ENCODE measurements at regions not wholly inside any gene's neighbourhood (a gene's known extent, or its start where the extent isn't known, plus 50 kb on each side); places are given as distances from the start of the nearest gene placed in this dataset.

GRCh38 chr2:228653884-228654283 is 472.4 kb upstream of the SPHKAP start:
- CTCF ChIA-PET: no interaction called here
- H2AFZ ChIP-seq (ENCODE audit: low read depth, low read length): no peak overlapping the region
- no peaks in the 10 kb centered on the region for H3K4me1 ChIP-seq (ENCODE audit: control insufficient read depth, extremely low read depth, insufficient read depth, low read length)

More at GRCh38 chr2:228653884-228654283, 472.4 kb upstream of the SPHKAP start:
- intact Hi-C loops (cut with micrococcal nuclease) (no loop called here), dilution Hi-C loops (cut with MboI; ENCODE audit: extremely low pct_ligation_motif_present, low sequenced_read_pairs) (no loop called here)
- H3K27me3 ChIP-seq (ENCODE audit: control insufficient read depth in 2 of 2, insufficient read depth in 2 of 2, low read length in 2 of 2): no peaks in the 10 kb centered on the region
- no peaks in the 10 kb centered on the region for H3K79me2 ChIP-seq (ENCODE audit: control insufficient read depth, insufficient read depth, low read length)
- no peaks in the 10 kb centered on the region for H3K9me3 ChIP-seq (replicated peaks; ENCODE audit: control insufficient read depth, insufficient read depth, low read length)
- H3K4me3 ChIP-seq (replicated peaks in 1 of 3; ENCODE audit: insufficient read depth in 1 of 3, low read depth in 1 of 3, low read length in 3 of 3): no peak overlapping the region
- FAIRE-seq (no peak), DNase-seq (ENCODE audit: low read depth, low spot score) (no peak)
- H3K4me2 ChIP-seq (ENCODE audit: insufficient read depth, low read length): no peak overlapping the region
- no peak overlapping the region for H3K27ac ChIP-seq (ENCODE audit: insufficient read depth, low read depth, low read length)
- H3K9ac ChIP-seq (replicated peaks; ENCODE audit: extremely low read depth, insufficient read depth, low read length): no peak overlapping the region
- no TSS peak for BruUV-seq (replicated peaks)
- H3K9me1 ChIP-seq (replicated peaks; ENCODE audit: control insufficient read depth, extremely low read depth, insufficient read depth, low read length): no peaks in the 10 kb centered on the region
- POLR2A ChIA-PET: no interaction called here
- TF ChIP-seq POLR2AphosphoS5 (IDR thresholded peaks at IDR 0.05; ENCODE audit: insufficient read depth, low read depth, low read length) (no peak), JUN (IDR thresholded peaks at IDR 0.05; ENCODE audit: borderline replicate concordance, insufficient read depth, insufficient read length, low read depth) (no peak), FOS (IDR thresholded peaks at IDR 0.05; ENCODE audit: borderline replicate concordance, insufficient read depth, low read length) (no peak), EZH2 (IDR thresholded peaks at IDR 0.05; ENCODE audit: borderline replicate concordance, low read depth, low read length, severe bottlenecking) (no peak), GATA2 (IDR thresholded peaks at IDR 0.05; ENCODE audit: insufficient read depth, insufficient read length, low read depth, low read length) (no peak), POLR2A (IDR thresholded peaks at IDR 0.05; ENCODE audit: low read depth, low read length) (no peak), MAX (IDR thresholded peaks at IDR 0.05; ENCODE audit: insufficient read depth, insufficient read length) (no peak), CTCF (IDR thresholded peaks at IDR 0.05; ENCODE audit: extremely low read depth in 1 of 2, insufficient read depth in 1 of 2, low read depth in 1 of 2, low read length in 2 of 2) (no peak), MYC (IDR thresholded peaks at IDR 0.05; ENCODE audit: low read depth, low read length) (no peak)
- H3K36me3 ChIP-seq (ENCODE audit: control insufficient read depth in 2 of 2, extremely low read depth in 1 of 2, insufficient read depth in 2 of 2, low read length in 2 of 2): no peaks in the 10 kb centered on the region
- no peaks in the 10 kb centered on the region for H4K20me1 ChIP-seq (replicated peaks; ENCODE audit: control insufficient read depth, extremely low read depth, insufficient read depth, low read length)

Measured in endothelial cell of umbilical vein (primary cell).